ENCODE measurements at regions not wholly inside any gene's neighbourhood (a gene's known extent, or its start where the extent isn't known, plus 50 kb on each side); places are given as distances from the start of the nearest gene placed in this dataset.

GRCh38 chr11:122268601-122269130 lies 152.7 kb upstream of the BLID start:
- Mint-ChIP-seq H3K27me3 (ENCODE audit: low read depth in 2 of 2) (peaks cover 11 to 16% of the 10 kb centered on the region in 2 donors), H3K27ac (no peak overlapping the region), H3K36me3 (no peaks in the 10 kb centered on the region), H3K9me3 (no peaks in the 10 kb centered on the region), H3K4me1 (no peaks in the 10 kb centered on the region), H3K4me3 (no peak overlapping the region)
- intact Hi-C loops (cut with micrococcal nuclease): no loop called here
- Histone ChIP-seq H3K4me1 (ENCODE audit: control insufficient read depth, insufficient read depth, low read length) (no peaks in the 10 kb centered on the region), H3K9me3 (ENCODE audit: control insufficient read depth, insufficient read depth, low read length) (no peaks in the 10 kb centered on the region), H3K27ac (ENCODE audit: low read length) (no peak overlapping the region), H3K27me3 (ENCODE audit: control insufficient read depth, insufficient read depth, low read length) (peaks cover 2% of the 10 kb centered on the region), H3K36me3 (ENCODE audit: control insufficient read depth, insufficient read depth, low read length) (no peaks in the 10 kb centered on the region), H3K4me3 (ENCODE audit: low read length) (no peak overlapping the region)
- DNase-seq (no peak), ATAC-seq (no peak)
- 86% methylated on average over 4 of the region's 6 CpGs for WGBS (ENCODE audit: insufficient coverage)
- no peak for TF ChIP-seq CTCF (IDR thresholded peaks at IDR 0.05)

- H3K27me3 Mint-ChIP-seq (ENCODE audit: low read depth in 2 of 2): peaks cover 8 to 10% of the 10 kb centered on the region in 2 donors
- DNase-seq (no peak), ATAC-seq (peak in 1 of 3 donors; percentile 35)
- no peaks in the 10 kb centered on the region for H3K9me3 Mint-ChIP-seq
- TF ChIP-seq CTCF (IDR thresholded peaks at IDR 0.05): no peak
- no peak overlapping the region for H3K27ac Mint-ChIP-seq
- Histone ChIP-seq H3K27me3 (ENCODE audit: control insufficient read depth, insufficient read depth, low read length) (peaks cover 2% of the 10 kb centered on the region), H3K9me3 (ENCODE audit: control insufficient read depth, insufficient read depth, low read length) (no peaks in the 10 kb centered on the region), H3K4me3 (ENCODE audit: low read length) (no peak overlapping the region), H3K36me3 (ENCODE audit: control insufficient read depth, insufficient read depth, low read length) (no peaks in the 10 kb centered on the region), H3K27ac (ENCODE audit: low read length) (no peak overlapping the region), H3K4me1 (ENCODE audit: control insufficient read depth, insufficient read depth, low read length) (no peaks in the 10 kb centered on the region)
- WGBS (ENCODE audit: insufficient coverage): 78% methylated on average over 2 of the region's 2 CpGs
- intact Hi-C loops (cut with micrococcal nuclease): no loop called here
- H3K36me3 Mint-ChIP-seq: no peaks in the 10 kb centered on the region
- no peaks in the 10 kb centered on the region for H3K4me1 Mint-ChIP-seq
- H3K4me3 Mint-ChIP-seq: no peak overlapping the region
Measured at GRCh38 chr11:122267602-122268001, 151.6 kb upstream of the BLID start.

GRCh38 chr11:122265981-122266380 lies 150.0 kb upstream of the BLID start:
- no peak for TF ChIP-seq CTCF (IDR thresholded peaks at IDR 0.05)
- H3K27me3 ChIP-seq (ENCODE audit: control insufficient read depth, insufficient read depth, low read length): peaks cover 2% of the 10 kb centered on the region
- no peak overlapping the region for H3K27ac ChIP-seq (ENCODE audit: low read length)
- no peaks in the 10 kb centered on the region for H3K36me3 ChIP-seq (ENCODE audit: control insufficient read depth, insufficient read depth, low read length)
- no peaks in the 10 kb centered on the region for H3K36me3 Mint-ChIP-seq
- no peak overlapping the region for H3K27ac Mint-ChIP-seq
- intact Hi-C loops (cut with micrococcal nuclease): no loop called here
- no peaks in the 10 kb centered on the region for H3K9me3 ChIP-seq (ENCODE audit: control insufficient read depth, insufficient read depth, low read length)
- WGBS (ENCODE audit: insufficient coverage): 57% methylated on average over 2 of the region's 2 CpGs
- DNase-seq: no peak
- H3K4me3 Mint-ChIP-seq: no peak overlapping the region
- H3K4me1 Mint-ChIP-seq: no peaks in the 10 kb centered on the region
- H3K4me1 ChIP-seq (ENCODE audit: control insufficient read depth, insufficient read depth, low read length): no peaks in the 10 kb centered on the region
- H3K4me3 ChIP-seq (ENCODE audit: low read length): no peak overlapping the region
- no peak for ATAC-seq
- H3K9me3 Mint-ChIP-seq: no peaks in the 10 kb centered on the region
- H3K27me3 Mint-ChIP-seq (ENCODE audit: low read depth in 2 of 2): peaks cover 6 to 8% of the 10 kb centered on the region in 2 donors

GRCh38 chr11:122264121-122264520 lies 148.1 kb upstream of the BLID start:
- H3K4me1 Mint-ChIP-seq: no peaks in the 10 kb centered on the region
- Histone ChIP-seq H3K27ac (ENCODE audit: low read length) (no peak overlapping the region), H3K4me3 (ENCODE audit: low read length) (no peak overlapping the region), H3K36me3 (ENCODE audit: control insufficient read depth, insufficient read depth, low read length) (no peaks in the 10 kb centered on the region), H3K4me1 (ENCODE audit: control insufficient read depth, insufficient read depth, low read length) (no peaks in the 10 kb centered on the region), H3K9me3 (ENCODE audit: control insufficient read depth, insufficient read depth, low read length) (no peaks in the 10 kb centered on the region), H3K27me3 (ENCODE audit: control insufficient read depth, insufficient read depth, low read length) (peaks cover 2% of the 10 kb centered on the region)
- H3K27me3 Mint-ChIP-seq (ENCODE audit: low read depth in 2 of 2): peaks cover 4 to 14% of the 10 kb centered on the region in 2 donors
- ATAC-seq: no peak
- intact Hi-C loops (cut with micrococcal nuclease): no loop called here
- H3K36me3 Mint-ChIP-seq: no peaks in the 10 kb centered on the region
- WGBS (ENCODE audit: insufficient coverage): 89% methylated on average over 4 of the region's 4 CpGs
- H3K9me3 Mint-ChIP-seq: peaks cover 0 to 2% of the 10 kb centered on the region in 2 donors
- no peak overlapping the region for H3K4me3 Mint-ChIP-seq
- TF ChIP-seq CTCF (IDR thresholded peaks at IDR 0.05): no peak
- H3K27ac Mint-ChIP-seq: no peak overlapping the region
- no peak for DNase-seq

Data from natural killer cell (primary cell).